ENCODE measurements at regions not wholly inside any gene's neighbourhood (a gene's known extent, or its start where the extent isn't known, plus 50 kb on each side); places are given as distances from the start of the nearest gene placed in this dataset.

GRCh38 chr5:96079962-96080361 lies 118.3 kb upstream of the ELL2 start:
- Mint-ChIP-seq H3K9me3 (no peaks in the 10 kb centered on the region), H3K27ac (no peak overlapping the region), H3K4me1 (peaks cover 44% of the 10 kb centered on the region), H3K4me3 (no peak overlapping the region), H3K27me3 (ENCODE audit: insufficient read depth) (no peaks in the 10 kb centered on the region), H3K36me3 (ENCODE audit: low read depth) (no peaks in the 10 kb centered on the region)
- no peak for TF ChIP-seq CTCF (conservative IDR thresholded peaks at IDR 0.05)
- WGBS, 2 experiments (ENCODE audit: insufficient coverage in 1 of 2, insufficient read length in 1 of 2) = 88% methylated on average over 2 of the region's 2 CpGs; no CpG with 5 or more reads in 1 of the 2 experiments
- Histone ChIP-seq H3K27me3 (ENCODE audit: control insufficient read depth, insufficient read depth, low read length, poor library complexity, severe bottlenecking) (no peaks in the 10 kb centered on the region), H3K9me3 (ENCODE audit: control insufficient read depth, low read length) (no peaks in the 10 kb centered on the region), H3K4me3 (ENCODE audit: low read length) (no peak overlapping the region), H3K36me3 (ENCODE audit: control insufficient read depth, insufficient read depth, low read length) (no peaks in the 10 kb centered on the region), H3K4me1 (ENCODE audit: control insufficient read depth, insufficient read depth, low read length) (peaks cover 18% of the 10 kb centered on the region), H3K27ac (ENCODE audit: low read depth, low read length) (no peak overlapping the region), H3K9ac (ENCODE audit: extremely low read depth, low read length, poor library complexity, severe bottlenecking) (no peak overlapping the region)
- DNase-seq = no peak

GRCh38 chr5:96079075-96079474 lies 117.4 kb upstream of the ELL2 start:
- no peak overlapping the region for H3K4me3 ChIP-seq (ENCODE audit: low read length)
- Mint-ChIP-seq H3K36me3 (ENCODE audit: low read depth) (no peaks in the 10 kb centered on the region), H3K4me1 (peaks cover 44% of the 10 kb centered on the region), H3K9me3 (no peaks in the 10 kb centered on the region), H3K27me3 (ENCODE audit: insufficient read depth) (no peaks in the 10 kb centered on the region), H3K4me3 (no peak overlapping the region), H3K27ac (no peak overlapping the region)
- H3K9ac ChIP-seq (ENCODE audit: extremely low read depth, low read length, poor library complexity, severe bottlenecking) = no peak overlapping the region
- no peaks in the 10 kb centered on the region for H3K36me3 ChIP-seq (ENCODE audit: control insufficient read depth, insufficient read depth, low read length)
- peaks cover 18% of the 10 kb centered on the region for H3K4me1 ChIP-seq (ENCODE audit: control insufficient read depth, insufficient read depth, low read length)
- no peaks in the 10 kb centered on the region for H3K27me3 ChIP-seq (ENCODE audit: control insufficient read depth, insufficient read depth, low read length, poor library complexity, severe bottlenecking)
- TF ChIP-seq CTCF (conservative IDR thresholded peaks at IDR 0.05) = no peak
- no peak overlapping the region for H3K27ac ChIP-seq (ENCODE audit: low read depth, low read length)
- no peaks in the 10 kb centered on the region for H3K9me3 ChIP-seq (ENCODE audit: control insufficient read depth, low read length)
- DNase-seq = no peak

- H3K27ac ChIP-seq (ENCODE audit: low read depth, low read length) = no peak overlapping the region
- H3K4me3 ChIP-seq (ENCODE audit: low read length) = no peak overlapping the region
- DNase-seq = no peak
- TF ChIP-seq CTCF (conservative IDR thresholded peaks at IDR 0.05) = no peak
- H3K4me1 ChIP-seq (ENCODE audit: control insufficient read depth, insufficient read depth, low read length) = peaks cover 13% of the 10 kb centered on the region
- no peaks in the 10 kb centered on the region for H3K36me3 Mint-ChIP-seq (ENCODE audit: low read depth)
- H3K4me3 Mint-ChIP-seq = no peak overlapping the region
- no peaks in the 10 kb centered on the region for H3K27me3 ChIP-seq (ENCODE audit: control insufficient read depth, insufficient read depth, low read length, poor library complexity, severe bottlenecking)
- H3K27me3 Mint-ChIP-seq (ENCODE audit: insufficient read depth) = no peaks in the 10 kb centered on the region
- H3K27ac Mint-ChIP-seq = no peak overlapping the region
- H3K9me3 ChIP-seq (ENCODE audit: control insufficient read depth, low read length) = no peaks in the 10 kb centered on the region
- 97 to 100% methylated on average over 1 to 3 of the region's 3 CpGs for WGBS, 2 experiments (ENCODE audit: insufficient coverage in 1 of 2, insufficient read length in 1 of 2)
- no peak overlapping the region for H3K9ac ChIP-seq (ENCODE audit: extremely low read depth, low read length, poor library complexity, severe bottlenecking)
- no peaks in the 10 kb centered on the region for H3K36me3 ChIP-seq (ENCODE audit: control insufficient read depth, insufficient read depth, low read length)
- H3K9me3 Mint-ChIP-seq = no peaks in the 10 kb centered on the region
- peaks cover 34% of the 10 kb centered on the region for H3K4me1 Mint-ChIP-seq
Measured at GRCh38 chr5:96076451-96076850, 114.8 kb upstream of the ELL2 start.
